Natural killer cell treated with Interleukin-12 subunit alpha and Interleukin-12 subunit beta and Interleukin-15 and Interleukin-18, amount 100 ng/mL, for 72 hours (primary cell): ENCODE measurements at regions not wholly inside any gene's neighbourhood (a gene's known extent, or its start where the extent isn't known, plus 50 kb on each side); places are given as distances from the start of the nearest gene placed in this dataset.
"Not testable (repeated sequence)": the region's sequence is repeated elsewhere in the genome, so short reads cannot be mapped to it uniquely, and the experiment has no call there.

Source experiments
- ATAC-seq, 2 donors: fragments of 150-1000 bp; cut with Tn5 transposase in 1 of 2; sonication (Bioruptor Pico), chemical (Tn5 transposase) in 1 of 2; 2 replicates each; pipeline ENCODE4 v1.10.0; 2021
- DNase-seq: peaks from one replicate; pipeline ENCODE4 v3.0.0; 2022; ENCODE audit warnings: low spot score
- H3K27ac Mint-ChIP-seq, 2 donors: 1 replicate in 1 of 2; 2 replicates in 1 of 2; pipeline ENCODE4 v1.8.0; 2022; ENCODE audit warnings: mixed read lengths in 2 of 2, mild to moderate bottlenecking in 1 of 2, moderate library complexity in 1 of 2
- H3K27me3 Mint-ChIP-seq, 2 donors: 1 replicate in 1 of 2; 2 replicates in 1 of 2; pipeline ENCODE4 v1.8.0; 2022; ENCODE audit warnings: mixed read lengths in 2 of 2
- H3K36me3 Mint-ChIP-seq: one replicate; pipeline ENCODE4 v1.8.0; 2022; ENCODE audit warnings: mixed read lengths
- H3K4me1 Mint-ChIP-seq, 2 donors: 1 replicate in 1 of 2; 2 replicates in 1 of 2; pipeline ENCODE4 v1.8.0; 2022; ENCODE audit warnings: low read depth in 2 of 2, mixed read lengths in 2 of 2, mild to moderate bottlenecking in 1 of 2
- H3K4me3 Mint-ChIP-seq: one replicate; pipeline ENCODE4 v1.8.0; 2022; ENCODE audit warnings: mixed read lengths
- H3K9me3 Mint-ChIP-seq: 2 replicates; pipeline ENCODE4 v1.8.0; 2022; ENCODE audit warnings: mixed read lengths

DNA sequence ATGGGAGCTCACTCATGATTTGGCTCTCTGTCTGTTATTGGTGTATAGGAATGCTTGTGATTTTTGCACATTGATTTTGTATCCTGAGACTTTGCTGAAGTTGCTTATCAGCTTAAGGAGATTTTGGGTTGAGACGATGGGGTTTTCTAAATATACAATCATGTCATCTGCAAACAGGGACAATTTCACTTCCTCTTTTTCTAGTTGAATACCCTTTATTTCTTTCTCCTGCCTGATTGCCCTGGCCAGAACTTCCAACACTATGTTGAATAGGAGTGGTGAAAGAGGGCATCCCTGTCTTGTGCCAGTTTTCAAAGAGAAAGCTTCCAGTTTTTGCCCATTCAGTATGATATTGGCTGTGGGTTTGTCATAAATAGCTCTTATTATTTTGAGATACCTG, 173.8 kb upstream of the ZNF521 start:
- H3K9me3 Mint-ChIP-seq, H3K4me1 Mint-ChIP-seq, H3K36me3 Mint-ChIP-seq, H3K4me3 Mint-ChIP-seq, ATAC-seq, H3K27ac Mint-ChIP-seq, DNase-seq: not testable (repeated sequence)
- H3K27me3 Mint-ChIP-seq: peaks cover 7 to 11% of the 10 kb centered on the region in 2 donors

DNA sequence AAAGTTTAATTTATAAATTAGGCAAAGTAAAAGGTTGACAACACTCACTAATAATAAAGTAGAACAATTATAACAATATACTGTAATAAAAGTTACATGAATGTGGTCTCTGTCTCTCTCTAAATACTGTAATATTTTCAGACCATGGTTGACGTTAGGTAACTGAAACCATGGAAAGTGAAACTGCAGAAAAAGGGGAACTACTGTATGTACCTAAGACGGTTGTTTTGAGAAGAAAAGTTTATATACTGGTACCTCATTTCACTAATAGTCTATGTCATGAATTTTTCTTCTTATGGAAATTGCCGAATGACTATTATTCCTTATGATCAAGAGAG, 166.7 kb upstream of the ZNF521 start:
- no peak overlapping the region for H3K27ac Mint-ChIP-seq
- H3K4me1 Mint-ChIP-seq: no peaks in the 10 kb centered on the region
- DNase-seq (no peak), ATAC-seq (no peak)
- H3K27me3 Mint-ChIP-seq: peaks cover 0 to 7% of the 10 kb centered on the region in 2 donors
- H3K36me3 Mint-ChIP-seq: no peaks in the 10 kb centered on the region
- H3K9me3 Mint-ChIP-seq: peaks cover 2% of the 10 kb centered on the region
- no peak overlapping the region for H3K4me3 Mint-ChIP-seq

DNA sequence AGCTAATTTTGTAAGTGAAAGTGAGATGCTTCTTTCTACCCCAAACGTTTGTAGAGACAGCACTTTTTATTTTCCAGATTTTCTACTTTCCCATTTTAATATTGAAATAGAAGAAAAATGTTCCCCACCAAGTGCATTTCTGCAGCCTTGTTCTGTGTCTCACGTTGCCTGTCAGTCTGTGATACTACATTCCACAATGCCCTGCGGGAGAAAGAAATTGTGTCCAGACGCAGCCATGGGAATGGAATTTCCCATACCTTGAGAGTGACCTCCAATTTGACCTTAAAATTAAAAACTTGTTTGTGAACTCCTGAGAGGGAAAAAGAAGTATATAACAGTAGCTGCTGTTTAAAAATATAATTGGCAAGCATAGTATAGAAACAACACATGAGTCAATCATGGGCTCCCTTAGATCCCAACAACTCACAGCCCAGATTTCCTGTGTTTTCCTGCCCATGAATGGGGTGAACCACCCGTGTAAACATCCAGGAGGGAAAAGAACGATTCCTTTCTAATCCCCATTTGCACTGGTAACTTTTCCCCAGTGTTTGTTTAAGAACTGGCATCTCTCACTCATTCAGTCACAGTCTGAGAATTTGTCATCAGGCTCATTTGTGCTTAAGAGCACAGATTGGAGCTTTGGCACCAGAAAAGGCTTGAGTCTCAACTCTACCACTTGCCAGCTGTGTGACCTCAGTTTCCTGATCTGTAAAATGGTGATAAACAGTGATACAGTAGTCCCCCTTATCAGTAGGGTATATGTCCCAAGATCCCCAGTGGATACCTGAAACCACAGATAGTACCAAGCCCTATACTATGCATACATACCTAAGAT, 166.1 kb upstream of the ZNF521 start:
- ATAC-seq (no peak), DNase-seq (no peak)
- peaks cover 4% of the 10 kb centered on the region for H3K9me3 Mint-ChIP-seq
- H3K4me3 Mint-ChIP-seq: no peak overlapping the region
- H3K36me3 Mint-ChIP-seq: no peaks in the 10 kb centered on the region
- H3K4me1 Mint-ChIP-seq: no peaks in the 10 kb centered on the region
- peaks cover 0 to 7% of the 10 kb centered on the region in 2 donors for H3K27me3 Mint-ChIP-seq
- no peak overlapping the region for H3K27ac Mint-ChIP-seq

DNA sequence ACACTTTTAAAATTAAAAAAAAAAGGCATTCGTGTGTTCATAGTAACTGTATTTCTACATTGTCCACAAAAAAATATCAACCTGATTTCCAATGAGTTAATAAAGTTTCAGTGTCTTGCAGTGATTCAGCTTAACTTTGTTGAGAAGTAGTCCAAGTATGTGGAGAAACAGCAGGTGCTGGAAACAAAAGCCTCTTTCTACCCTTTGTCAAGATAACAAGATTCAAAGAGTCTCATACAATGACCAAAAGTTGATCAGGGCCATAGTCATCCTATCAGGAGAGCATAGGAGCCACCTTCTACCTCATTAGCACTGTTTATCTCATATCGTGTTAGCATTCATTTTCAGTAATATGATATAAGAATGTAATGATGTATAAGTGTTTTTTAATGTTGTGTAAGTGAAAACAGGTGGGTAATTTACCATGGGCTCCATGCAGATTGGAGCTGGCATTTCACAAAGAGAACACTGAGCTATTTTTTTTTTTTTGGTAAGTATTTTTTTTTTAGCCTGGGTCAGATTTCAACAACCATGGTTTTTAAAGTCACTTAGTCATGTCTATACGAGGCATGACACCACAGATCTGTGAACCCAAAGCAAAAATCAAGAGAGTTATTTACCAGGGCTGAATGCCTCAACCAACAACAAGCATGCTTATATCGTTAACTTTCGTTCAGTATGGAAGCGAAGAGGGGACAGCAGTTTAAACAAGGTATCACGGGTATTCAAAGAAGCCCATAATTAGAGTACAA, 165.0 kb upstream of the ZNF521 start:
- peaks cover 4% of the 10 kb centered on the region for H3K9me3 Mint-ChIP-seq
- no peak overlapping the region for H3K4me3 Mint-ChIP-seq
- H3K27me3 Mint-ChIP-seq: peaks cover 0 to 7% of the 10 kb centered on the region in 2 donors
- ATAC-seq (no peak), DNase-seq (no peak)
- H3K36me3 Mint-ChIP-seq: no peaks in the 10 kb centered on the region
- no peaks in the 10 kb centered on the region for H3K4me1 Mint-ChIP-seq
- H3K27ac Mint-ChIP-seq: no peak overlapping the region

DNA sequence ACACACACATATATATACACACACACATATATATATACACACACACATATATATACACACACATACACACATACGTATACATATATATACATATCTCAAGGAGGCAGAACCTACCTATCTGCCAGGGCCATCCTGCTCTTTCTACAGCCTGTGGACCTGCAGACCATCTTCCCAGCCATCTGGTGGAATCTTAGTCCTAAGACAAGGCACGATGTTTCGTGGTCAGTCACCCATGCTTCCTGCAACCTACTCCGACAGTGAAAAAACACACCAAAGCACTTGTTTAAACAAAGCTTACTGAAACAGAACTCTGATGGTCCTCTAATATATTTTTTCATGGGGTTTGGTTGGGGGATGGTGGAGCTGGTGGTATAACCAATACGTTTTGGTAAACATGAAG, 164.2 kb upstream of the ZNF521 start:
- Mint-ChIP-seq H3K36me3 (no peaks in the 10 kb centered on the region), H3K4me1 (no peaks in the 10 kb centered on the region), H3K27me3 (peaks cover 0 to 7% of the 10 kb centered on the region in 2 donors), H3K9me3 (peaks cover 4% of the 10 kb centered on the region), H3K27ac (no peak overlapping the region), H3K4me3 (no peak overlapping the region)
- DNase-seq (no peak), ATAC-seq (no peak)

DNA sequence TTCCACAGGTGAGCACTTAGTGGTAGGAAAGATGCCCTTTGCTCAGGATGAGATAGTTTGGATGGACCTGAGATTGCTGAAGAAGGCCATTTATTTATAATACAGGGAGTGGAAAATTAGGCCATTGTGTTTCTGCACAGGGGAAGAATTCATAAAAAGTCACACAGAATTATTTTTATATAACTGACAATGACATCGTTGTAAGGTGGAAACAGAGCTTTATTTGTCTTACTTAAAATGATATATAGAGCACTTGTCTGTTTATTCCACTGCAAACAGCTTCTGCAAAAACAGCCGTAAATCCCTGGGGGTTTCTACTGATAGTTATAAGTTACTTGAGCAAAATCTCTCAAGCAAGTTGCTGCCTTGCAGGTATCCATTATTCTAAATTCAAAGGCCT, 158.1 kb upstream of the ZNF521 start:
- H3K9me3 Mint-ChIP-seq: peaks cover 4% of the 10 kb centered on the region
- H3K4me3 Mint-ChIP-seq: no peak overlapping the region
- H3K4me1 Mint-ChIP-seq: no peaks in the 10 kb centered on the region
- H3K27me3 Mint-ChIP-seq: peaks cover 13 to 17% of the 10 kb centered on the region in 2 donors
- no peaks in the 10 kb centered on the region for H3K36me3 Mint-ChIP-seq
- no peak for ATAC-seq
- no peak overlapping the region for H3K27ac Mint-ChIP-seq
- no peak for DNase-seq

DNA sequence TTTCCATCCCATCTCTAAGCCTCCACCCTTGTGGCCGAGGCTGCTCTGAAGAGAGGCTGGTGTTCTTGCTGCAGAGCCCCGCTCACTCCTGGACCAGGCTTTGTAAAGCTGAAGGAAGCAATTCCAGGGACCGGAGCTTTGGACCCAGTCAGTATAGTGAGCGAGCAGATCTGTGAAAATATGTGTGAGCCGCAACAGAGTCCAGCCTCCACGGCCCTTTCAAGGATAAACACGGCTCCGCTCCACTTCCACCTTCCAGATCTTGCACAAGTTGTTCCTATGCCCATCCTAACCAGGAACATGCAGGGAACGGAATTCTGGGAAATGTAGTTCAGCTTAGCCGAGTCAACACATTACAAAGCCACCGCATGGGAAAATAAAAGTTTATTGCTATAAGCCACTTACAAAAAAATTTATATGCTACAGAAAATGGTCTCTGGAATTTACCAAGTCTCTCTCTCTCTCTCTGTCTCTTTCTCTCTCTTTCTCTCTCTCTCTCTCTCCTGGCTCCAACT, 151.7 kb upstream of the ZNF521 start:
- peaks cover 9 to 17% of the 10 kb centered on the region in 2 donors for H3K27me3 Mint-ChIP-seq
- DNase-seq (no peak), ATAC-seq (no peak)
- no peaks in the 10 kb centered on the region for H3K36me3 Mint-ChIP-seq
- H3K4me3 Mint-ChIP-seq: no peak overlapping the region
- no peaks in the 10 kb centered on the region for H3K9me3 Mint-ChIP-seq
- H3K4me1 Mint-ChIP-seq: no peaks in the 10 kb centered on the region
- no peak overlapping the region for H3K27ac Mint-ChIP-seq

DNA sequence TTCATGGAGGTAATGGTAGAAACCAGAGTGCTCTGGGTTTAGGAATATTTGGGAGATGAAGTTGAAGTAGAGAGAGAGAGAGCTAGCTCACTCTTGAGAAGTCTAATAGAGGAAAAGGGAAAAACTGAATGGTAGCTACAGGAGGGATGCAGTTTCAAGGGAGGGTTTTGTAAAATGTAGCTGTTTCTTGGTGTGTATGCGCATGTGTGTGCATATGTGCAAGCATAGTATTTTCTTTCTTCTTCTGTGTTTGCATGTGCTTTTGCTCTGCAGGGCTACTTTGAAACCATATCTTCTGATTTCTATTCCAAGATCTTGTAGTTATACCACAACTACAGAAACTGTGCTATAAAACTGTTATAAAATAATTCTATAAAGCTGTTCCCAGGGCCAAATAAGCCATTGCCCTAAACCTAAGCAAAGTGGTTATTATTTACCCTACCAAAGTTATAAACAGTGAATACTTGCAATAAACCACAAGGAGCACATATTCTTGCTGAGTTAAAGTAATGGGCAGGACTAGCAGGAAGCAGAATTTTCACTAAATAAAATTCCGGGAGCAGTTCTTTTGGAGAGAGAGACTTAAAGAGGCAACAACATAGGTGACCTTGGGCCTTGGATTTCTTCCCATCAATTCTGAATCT, 145.3 kb upstream of the ZNF521 start:
- Mint-ChIP-seq H3K4me3 (no peak overlapping the region), H3K27ac (no peak overlapping the region), H3K27me3 (peaks cover 9 to 13% of the 10 kb centered on the region in 2 donors), H3K9me3 (no peaks in the 10 kb centered on the region), H3K36me3 (no peaks in the 10 kb centered on the region), H3K4me1 (no peaks in the 10 kb centered on the region)
- DNase-seq: no peak
- ATAC-seq: no peak

DNA sequence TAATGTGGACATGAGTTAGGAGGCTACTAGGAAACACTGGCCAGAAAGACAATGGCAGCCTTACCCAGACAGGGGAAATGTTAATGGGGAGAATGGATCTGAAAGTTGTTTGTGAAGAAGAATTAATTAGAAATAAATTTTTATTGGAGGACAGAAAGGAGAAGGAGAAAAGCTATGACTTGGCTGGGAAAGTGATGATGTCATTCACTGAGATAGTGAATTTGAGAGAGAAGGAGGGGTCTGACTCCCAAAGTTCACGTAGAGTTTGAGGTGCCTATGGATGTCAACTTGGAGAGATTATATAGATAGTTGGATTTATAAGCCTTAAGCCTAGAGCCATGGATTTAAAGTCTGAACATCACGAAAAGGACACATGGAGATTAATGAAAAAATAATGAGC, 144.6 kb upstream of the ZNF521 start:
- no peak overlapping the region for H3K27ac Mint-ChIP-seq

DNA sequence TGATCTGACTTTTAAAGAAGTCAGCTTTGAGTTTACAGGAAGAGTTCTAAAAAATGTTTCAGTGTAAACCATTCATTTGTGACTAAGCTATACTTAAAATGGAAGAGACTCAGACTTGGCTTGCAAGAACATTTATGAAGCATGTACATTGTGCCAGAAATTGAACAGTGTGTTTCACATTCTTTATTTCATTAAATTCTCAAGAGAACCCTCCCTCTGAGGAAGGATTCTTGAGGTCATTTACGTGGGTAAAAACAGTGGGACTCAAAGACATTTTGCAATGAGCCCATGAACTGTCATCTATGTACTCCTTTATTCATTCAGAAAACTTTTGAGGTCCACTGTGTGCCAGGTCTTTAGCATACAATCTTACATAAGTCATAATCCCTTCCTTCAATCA, 143.6 kb upstream of the ZNF521 start:
- Mint-ChIP-seq H3K36me3 (no peaks in the 10 kb centered on the region), H3K4me3 (no peak overlapping the region), H3K4me1 (no peaks in the 10 kb centered on the region), H3K9me3 (no peaks in the 10 kb centered on the region), H3K27ac (no peak overlapping the region), H3K27me3 (peaks cover 9 to 15% of the 10 kb centered on the region in 2 donors)
- no peak for DNase-seq
- ATAC-seq: no peak

More for the DNA sequence above, 144.6 kb upstream of the ZNF521 start:
- Mint-ChIP-seq H3K27me3 (peaks cover 9 to 13% of the 10 kb centered on the region in 2 donors), H3K36me3 (no peaks in the 10 kb centered on the region), H3K4me1 (no peaks in the 10 kb centered on the region), H3K9me3 (no peaks in the 10 kb centered on the region), H3K4me3 (no peak overlapping the region)
- no peak for DNase-seq
- ATAC-seq: no peak

DNA sequence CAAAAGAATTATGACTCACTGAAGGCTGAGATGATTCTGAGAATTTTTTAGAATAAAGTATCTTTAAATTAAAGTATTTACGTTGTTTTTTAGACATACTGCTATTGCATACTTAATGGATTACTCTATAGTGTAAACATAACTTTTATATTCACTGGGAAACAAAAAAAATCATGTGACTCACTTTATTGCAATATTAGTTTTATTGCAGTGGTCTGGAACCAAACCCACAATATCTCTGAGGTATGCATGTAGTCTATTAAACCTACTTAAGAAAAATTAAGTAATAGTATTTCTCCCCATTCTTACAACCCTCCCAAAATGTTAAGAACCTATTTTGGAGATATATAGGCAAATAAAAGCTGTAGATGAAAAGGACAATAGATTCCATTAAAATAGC, 142.9 kb upstream of the ZNF521 start:
- ATAC-seq (no peak), DNase-seq (no peak)
- H3K9me3 Mint-ChIP-seq: no peaks in the 10 kb centered on the region
- no peaks in the 10 kb centered on the region for H3K36me3 Mint-ChIP-seq
- no peak overlapping the region for H3K27ac Mint-ChIP-seq
- no peak overlapping the region for H3K4me3 Mint-ChIP-seq
- no peaks in the 10 kb centered on the region for H3K4me1 Mint-ChIP-seq
- peaks cover 9 to 15% of the 10 kb centered on the region in 2 donors for H3K27me3 Mint-ChIP-seq

DNA sequence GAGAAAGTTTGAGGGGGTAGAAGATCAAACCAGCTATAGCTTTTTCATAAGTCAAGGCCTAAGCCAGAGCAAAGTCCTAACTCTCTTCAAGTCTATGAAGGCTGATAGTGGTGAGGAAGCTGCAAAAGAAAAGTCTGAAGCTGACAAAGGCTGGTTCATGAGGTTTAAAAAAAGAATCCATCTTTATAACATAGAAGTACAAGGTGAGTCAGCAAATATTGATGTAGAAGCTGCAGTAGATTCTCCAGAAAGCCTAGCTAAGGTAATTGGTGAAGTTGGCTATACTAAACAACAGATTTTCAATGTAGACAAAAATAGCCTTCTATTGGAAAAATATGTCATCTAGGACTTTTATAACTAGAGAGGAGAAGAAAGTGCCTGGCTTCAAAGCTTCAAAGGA, 141.4 kb upstream of the ZNF521 start:
- H3K36me3 Mint-ChIP-seq: no peaks in the 10 kb centered on the region
- DNase-seq (no peak), ATAC-seq (no peak)
- no peaks in the 10 kb centered on the region for H3K4me1 Mint-ChIP-seq
- no peak overlapping the region for H3K4me3 Mint-ChIP-seq
- peaks cover 9 to 12% of the 10 kb centered on the region in 2 donors for H3K27me3 Mint-ChIP-seq
- no peaks in the 10 kb centered on the region for H3K9me3 Mint-ChIP-seq
- H3K27ac Mint-ChIP-seq: no peak overlapping the region

DNA sequence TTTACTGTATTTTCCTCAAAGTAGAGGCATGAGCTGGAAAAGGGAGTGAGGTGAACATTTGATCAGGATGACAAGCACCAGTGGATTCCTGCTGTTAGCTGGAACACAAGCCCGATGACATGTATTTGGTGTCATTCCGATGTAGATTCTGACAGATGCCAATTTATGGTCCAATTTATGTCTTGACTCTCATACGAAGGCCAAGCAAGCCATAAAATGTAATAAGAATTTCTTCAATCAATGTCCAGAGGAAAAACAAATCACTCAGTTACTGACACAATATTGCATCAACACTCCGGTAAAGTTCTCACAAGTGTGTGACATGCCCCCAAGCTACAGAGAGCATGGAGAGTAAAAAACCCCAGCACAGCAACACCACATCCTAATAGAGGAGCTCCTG, 138.3 kb upstream of the ZNF521 start:
- no peaks in the 10 kb centered on the region for H3K9me3 Mint-ChIP-seq
- ATAC-seq: no peak
- H3K36me3 Mint-ChIP-seq: no peaks in the 10 kb centered on the region
- H3K27ac Mint-ChIP-seq: no peak overlapping the region
- no peaks in the 10 kb centered on the region for H3K4me1 Mint-ChIP-seq
- H3K27me3 Mint-ChIP-seq: peaks cover 0 to 2% of the 10 kb centered on the region in 2 donors
- no peak overlapping the region for H3K4me3 Mint-ChIP-seq
- no peak for DNase-seq

DNA sequence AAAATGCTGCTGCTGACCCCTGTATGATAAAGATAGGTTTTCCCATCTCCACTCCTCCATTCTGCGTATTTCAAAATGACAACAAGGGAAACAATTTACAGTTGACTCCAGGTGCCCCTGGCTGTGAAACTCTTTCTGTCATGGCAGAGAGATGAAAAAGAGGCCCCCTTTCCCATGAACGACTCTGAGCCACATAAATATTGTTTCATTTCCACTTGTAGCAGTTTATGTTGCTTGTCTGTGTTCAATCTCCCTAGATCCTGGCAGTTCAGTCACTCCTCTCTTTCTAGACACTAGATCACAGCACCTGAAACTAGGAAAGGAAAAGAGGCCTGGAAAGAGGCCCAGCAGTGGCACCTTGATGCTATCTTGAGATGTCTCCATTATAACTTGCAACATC, 121.0 kb upstream of the ZNF521 start:
- peaks cover 2% of the 10 kb centered on the region for H3K9me3 Mint-ChIP-seq
- DNase-seq: no peak
- H3K4me1 Mint-ChIP-seq: no peaks in the 10 kb centered on the region
- ATAC-seq: no peak
- no peaks in the 10 kb centered on the region for H3K36me3 Mint-ChIP-seq
- no peak overlapping the region for H3K27ac Mint-ChIP-seq
- no peak overlapping the region for H3K4me3 Mint-ChIP-seq
- peaks cover 4 to 15% of the 10 kb centered on the region in 2 donors for H3K27me3 Mint-ChIP-seq
